SU-DHL-6 (cell line): ENCODE measurements at regions not wholly inside any gene's neighbourhood (a gene's known extent, or its start where the extent isn't known, plus 50 kb on each side); places are given as distances from the start of the nearest gene placed in this dataset.

Source experiments
- H2AFZ ChIP-seq: fragments of 200-600 bp; sonication (generic); 2 replicates; pipeline ENCODE4 v1.6.1; 2014; ENCODE audit warnings: low read depth, mild to moderate bottlenecking, moderate library complexity, mixed read lengths, antibody characterized with exemption, low read length; ENCODE audit not compliant: severe bottlenecking
- H3F3A ChIP-seq: fragments of 200-600 bp; shearing (Covaris generic); 2 replicates; pipeline ENCODE4 v1.6.0; 2016; ENCODE audit warnings: antibody characterized with exemption, mild to moderate bottlenecking; ENCODE audit not compliant: insufficient read depth
- H3K27ac ChIP-seq: fragments of 200-600 bp; sonication (generic); 2 replicates; pipeline ENCODE4 v1.5.1; 2016; ENCODE audit warnings: low read depth, mild to moderate bottlenecking, low read length, moderate library complexity, mixed read lengths
- H3K27me3 ChIP-seq: fragments of 200-600 bp; sonication (generic), shearing (Covaris generic); 2 replicates; pipeline ENCODE4 v1.6.0; 2014; ENCODE audit warnings: mild to moderate bottlenecking, low read length
- H3K36me3 ChIP-seq: fragments of 200-600 bp; sonication (generic); 2 replicates; pipeline ENCODE4 v1.6.1; 2014; ENCODE audit warnings: mild to moderate bottlenecking, low read length, mixed read lengths
- H3K4me2 ChIP-seq: fragments of 300-600, 200-600 bp; shearing (Covaris generic), sonication (generic); 2 replicates; pipeline ENCODE4 v1.6.0; 2014; ENCODE audit warnings: low read length, low read depth, mild to moderate bottlenecking; ENCODE audit not compliant: poor library complexity, severe bottlenecking
- H3K4me3 ChIP-seq: fragments of 200-600 bp; sonication (generic); 2 replicates; pipeline ENCODE4 v1.5.1; 2014; ENCODE audit warnings: antibody characterized with exemption, low read length, mild to moderate bottlenecking, mixed read lengths; ENCODE audit not compliant: insufficient read depth, poor library complexity, severe bottlenecking
- H3K79me2 ChIP-seq: fragments of 200-600 bp; sonication (generic); 2 replicates; pipeline ENCODE4 v1.6.1; 2014; ENCODE audit warnings: mild to moderate bottlenecking, low read length, moderate library complexity; ENCODE audit not compliant: insufficient read depth
- H3K9ac ChIP-seq: fragments of 200-600 bp; sonication (generic); 2 replicates; pipeline ENCODE4 v1.7.0; 2014; ENCODE audit warnings: mild to moderate bottlenecking, low read length
- H3K9me2 ChIP-seq: fragments of 200-600 bp; sonication (generic); replicated peaks from 2 replicates; pipeline ENCODE4 v1.6.1; 2014; ENCODE audit warnings: low read length; ENCODE audit not compliant: insufficient read depth
- H3K9me3 ChIP-seq: fragments of 200-600 bp; sonication (generic); 2 replicates; pipeline ENCODE4 v1.6.1; 2014; ENCODE audit warnings: low read length, mixed read lengths; ENCODE audit not compliant: insufficient read depth
- H4K20me1 ChIP-seq: fragments of 200-600 bp; sonication (generic); 2 replicates; pipeline ENCODE4 v1.6.1; 2014; ENCODE audit warnings: low read depth, mild to moderate bottlenecking, antibody characterized with exemption, low read length, moderate library complexity, mixed read lengths
- EZH2phosphoT487 ChIP-seq: fragments of 200-600 bp; sonication (generic), shearing (Covaris generic); conservative IDR thresholded peaks from 2 replicates; pipeline ENCODE4 v1.6.1; 2018; ENCODE audit warnings: mild to moderate bottlenecking, antibody characterized with exemption, low read length, moderate library complexity, mixed read lengths
- TF ChIP-seq, protein P1 (sequence below): fragments of 200-600 bp; sonication (generic); IDR thresholded peaks from one replicate; pipeline ENCODE4 v1.5.1; 2017; ENCODE audit warnings: antibody characterized with exemption, mild to moderate bottlenecking, low read length, moderate library complexity; ENCODE audit not compliant: insufficient read depth, poor library complexity, severe bottlenecking

- Histone ChIP-seq H2AFZ (no peak overlapping the region), H3K9ac (no peak overlapping the region), H3F3A (no peaks in the 10 kb centered on the region), H4K20me1 (no peaks in the 10 kb centered on the region), H3K9me3 (no peaks in the 10 kb centered on the region), H3K27ac (no peak overlapping the region), H3K36me3 (no peaks in the 10 kb centered on the region), H3K27me3 (no peaks in the 10 kb centered on the region), H3K9me2 (no peaks in the 10 kb centered on the region), H3K79me2 (no peaks in the 10 kb centered on the region), H3K4me2 (no peak overlapping the region), H3K4me3 (no peak overlapping the region)
- TF ChIP-seq, protein P1, sequence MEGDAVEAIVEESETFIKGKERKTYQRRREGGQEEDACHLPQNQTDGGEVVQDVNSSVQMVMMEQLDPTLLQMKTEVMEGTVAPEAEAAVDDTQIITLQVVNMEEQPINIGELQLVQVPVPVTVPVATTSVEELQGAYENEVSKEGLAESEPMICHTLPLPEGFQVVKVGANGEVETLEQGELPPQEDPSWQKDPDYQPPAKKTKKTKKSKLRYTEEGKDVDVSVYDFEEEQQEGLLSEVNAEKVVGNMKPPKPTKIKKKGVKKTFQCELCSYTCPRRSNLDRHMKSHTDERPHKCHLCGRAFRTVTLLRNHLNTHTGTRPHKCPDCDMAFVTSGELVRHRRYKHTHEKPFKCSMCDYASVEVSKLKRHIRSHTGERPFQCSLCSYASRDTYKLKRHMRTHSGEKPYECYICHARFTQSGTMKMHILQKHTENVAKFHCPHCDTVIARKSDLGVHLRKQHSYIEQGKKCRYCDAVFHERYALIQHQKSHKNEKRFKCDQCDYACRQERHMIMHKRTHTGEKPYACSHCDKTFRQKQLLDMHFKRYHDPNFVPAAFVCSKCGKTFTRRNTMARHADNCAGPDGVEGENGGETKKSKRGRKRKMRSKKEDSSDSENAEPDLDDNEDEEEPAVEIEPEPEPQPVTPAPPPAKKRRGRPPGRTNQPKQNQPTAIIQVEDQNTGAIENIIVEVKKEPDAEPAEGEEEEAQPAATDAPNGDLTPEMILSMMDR = no peak
- no peak for TF ChIP-seq EZH2phosphoT487
Observed at GRCh38 chr1:68953311-68953710, 456.4 kb upstream of the DEPDC1 start.

- Histone ChIP-seq H3K79me2 (no peaks in the 10 kb centered on the region), H2AFZ (no peak overlapping the region), H3K9ac (no peak overlapping the region), H3K36me3 (no peaks in the 10 kb centered on the region), H4K20me1 (no peaks in the 10 kb centered on the region), H3K9me2 (no peaks in the 10 kb centered on the region), H3K4me2 (no peak overlapping the region), H3K9me3 (no peaks in the 10 kb centered on the region), H3K27ac (no peak overlapping the region), H3K4me3 (no peak overlapping the region), H3K27me3 (no peaks in the 10 kb centered on the region), H3F3A (no peaks in the 10 kb centered on the region)
- TF ChIP-seq, protein P1 = no peak
- TF ChIP-seq EZH2phosphoT487 = no peak
Observed at GRCh38 chr1:68954841-68955240, 458.0 kb upstream of the DEPDC1 start.

- Histone ChIP-seq H3K9ac (no peak overlapping the region), H3K27ac (no peak overlapping the region), H3K9me3 (no peaks in the 10 kb centered on the region), H3K9me2 (no peaks in the 10 kb centered on the region), H2AFZ (no peak overlapping the region), H3K4me2 (no peak overlapping the region), H3K79me2 (no peaks in the 10 kb centered on the region), H3K4me3 (no peak overlapping the region), H3K27me3 (no peaks in the 10 kb centered on the region), H3K36me3 (no peaks in the 10 kb centered on the region), H3F3A (no peaks in the 10 kb centered on the region), H4K20me1 (no peaks in the 10 kb centered on the region)
- TF ChIP-seq, protein P1 = no peak
- no peak for TF ChIP-seq EZH2phosphoT487
Observed at GRCh38 chr1:68955424-68955823, 458.5 kb upstream of the DEPDC1 start.
